ENCODE measurements at regions not wholly inside any gene's neighbourhood (a gene's known extent, or its start where the extent isn't known, plus 50 kb on each side); places are given as distances from the start of the nearest gene placed in this dataset.

GRCh38 chr2:41610501-41611190 is 437.2 kb upstream of the PKDCC start:
- H3K27ac ChIP-seq = peak overlapping the region in 4 of 8 donors; percentile 4 to 40 (median 34)
- DNase-seq = no peak
- H3K4me1 ChIP-seq = no peaks in the 10 kb centered on the region
- intact Hi-C loops (cut with DNase I; ENCODE audit: low total_unique reads) = no loop called here
- H3K27me3 ChIP-seq (replicated peaks in 1 of 7) = peaks cover 0 to 6% (median 0%) of the 10 kb centered on the region in 7 donors
- H3K9me3 ChIP-seq = no peaks in the 10 kb centered on the region
- TF ChIP-seq POLR2A (IDR thresholded peaks at IDR 0.05) = no peak
- no peak for TF ChIP-seq CTCF (IDR thresholded peaks at IDR 0.05 in 8 of 11, conservative IDR thresholded peaks at IDR 0.05 in 3 of 11)
- no peak for TF ChIP-seq POLR2AphosphoS5 (IDR thresholded peaks at IDR 0.05)
- WGBS, 5 donors = 51 to 64% (median 58%) methylated on average over 6 of the region's 6 CpGs
- no peak overlapping the region for H3K4me3 ChIP-seq
- no peaks in the 10 kb centered on the region for H3K36me3 ChIP-seq

DNA sequence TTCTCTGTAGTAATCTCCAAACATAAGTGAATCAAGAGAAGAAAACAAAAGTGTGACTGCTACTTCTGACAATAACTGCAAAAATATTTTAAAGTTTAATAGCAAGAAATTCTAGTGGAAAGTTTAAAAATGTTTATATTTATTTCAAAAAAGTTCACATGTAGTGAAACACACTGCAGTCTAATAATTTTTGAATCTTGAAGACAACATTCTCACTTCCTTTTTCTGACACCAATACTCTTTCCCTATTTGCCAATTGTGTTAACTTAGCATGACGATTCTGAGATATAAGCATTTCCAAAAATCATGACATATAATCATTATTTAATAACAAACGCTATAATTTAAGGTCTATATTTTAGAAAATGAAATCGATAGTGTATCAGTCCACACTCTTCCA is 429.1 kb upstream of the PKDCC start:
- WGBS, 5 donors = 55 to 82% (median 60%) methylated on average over 3 of the region's 3 CpGs
- intact Hi-C loops (cut with DNase I; ENCODE audit: low total_unique reads) = no loop called here
- no peak for DNase-seq
- Histone ChIP-seq H3K36me3 (no peaks in the 10 kb centered on the region), H3K4me3 (no peak overlapping the region), H3K9me3 (no peaks in the 10 kb centered on the region), H3K27me3 (replicated peaks in 1 of 7) (no peaks in the 10 kb centered on the region), H3K27ac (no peak overlapping the region), H3K4me1 (peaks cover 0 to 3% (median 0%) of the 10 kb centered on the region in 6 donors)
- TF ChIP-seq CTCF (IDR thresholded peaks at IDR 0.05 in 8 of 11, conservative IDR thresholded peaks at IDR 0.05 in 3 of 11) (no peak), POLR2A (IDR thresholded peaks at IDR 0.05) (no peak), POLR2AphosphoS5 (IDR thresholded peaks at IDR 0.05) (no peak)

DNA sequence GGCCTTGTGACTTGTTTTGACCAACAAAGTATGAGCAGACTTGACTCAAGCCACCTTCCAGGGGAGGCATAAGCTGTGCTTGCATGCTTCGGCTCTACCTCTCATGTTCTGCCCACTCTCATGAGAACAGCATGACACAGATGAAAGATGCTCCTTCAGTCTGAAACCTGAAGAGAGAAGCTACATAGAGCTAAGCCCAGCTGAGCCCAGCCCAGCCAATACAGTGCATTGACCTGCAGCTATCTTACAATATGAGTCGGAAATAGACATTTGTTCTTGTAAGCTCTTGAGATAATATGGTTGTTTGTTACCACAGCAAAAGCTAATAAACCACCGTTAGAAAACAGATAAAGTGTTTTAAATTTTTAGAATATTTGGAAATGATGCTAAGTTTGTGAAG is 426.7 kb upstream of the PKDCC start:
- 83 to 94% (median 93%) methylated on average over 3 of the region's 3 CpGs for WGBS, 5 donors
- DNase-seq = no peak
- no peaks in the 10 kb centered on the region for H3K9me3 ChIP-seq
- TF ChIP-seq CTCF (IDR thresholded peaks at IDR 0.05 in 8 of 11, conservative IDR thresholded peaks at IDR 0.05 in 3 of 11) (no peak), POLR2AphosphoS5 (IDR thresholded peaks at IDR 0.05) (no peak), POLR2A (IDR thresholded peaks at IDR 0.05) (no peak)
- H3K4me1 ChIP-seq = peaks cover 0 to 3% (median 0%) of the 10 kb centered on the region in 6 donors
- no peak overlapping the region for H3K4me3 ChIP-seq
- intact Hi-C loops (cut with DNase I; ENCODE audit: low total_unique reads) = no loop called here
- H3K27ac ChIP-seq = no peak overlapping the region
- no peaks in the 10 kb centered on the region for H3K27me3 ChIP-seq (replicated peaks in 1 of 7)
- H3K36me3 ChIP-seq = no peaks in the 10 kb centered on the region

DNA sequence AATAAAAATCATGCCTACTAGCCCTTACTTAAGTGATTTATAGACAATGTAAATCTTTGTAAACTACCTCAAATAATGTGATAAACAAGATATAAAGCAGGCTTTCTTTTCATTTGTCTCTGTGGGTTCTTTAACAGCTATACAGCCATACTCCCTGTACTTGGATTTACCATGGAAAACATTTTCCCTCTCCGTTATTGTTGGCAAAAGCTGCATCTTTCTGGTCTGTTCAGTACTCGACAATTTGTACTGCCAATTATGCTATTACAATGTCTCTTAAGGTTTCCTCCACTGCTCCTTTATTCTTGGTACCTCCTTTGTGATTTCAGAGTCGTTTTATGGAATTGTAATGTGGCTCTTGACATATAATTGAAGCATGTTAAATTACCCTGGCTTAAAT is 426.3 kb upstream of the PKDCC start:
- Histone ChIP-seq H3K9me3 (no peaks in the 10 kb centered on the region), H3K27me3 (replicated peaks in 1 of 7) (no peaks in the 10 kb centered on the region), H3K36me3 (no peaks in the 10 kb centered on the region), H3K4me1 (peaks cover 0 to 3% (median 0%) of the 10 kb centered on the region in 6 donors), H3K27ac (no peak overlapping the region), H3K4me3 (no peak overlapping the region)
- TF ChIP-seq POLR2A (IDR thresholded peaks at IDR 0.05) (no peak), POLR2AphosphoS5 (IDR thresholded peaks at IDR 0.05) (no peak), CTCF (IDR thresholded peaks at IDR 0.05 in 8 of 11, conservative IDR thresholded peaks at IDR 0.05 in 3 of 11) (no peak)
- no peak for DNase-seq
- WGBS, 5 donors = 60 to 70% (median 66%) methylated on average over 3 of the region's 3 CpGs
- intact Hi-C loops (cut with DNase I; ENCODE audit: low total_unique reads) = no loop called here
